Loucy (cell line): ENCODE measurements at regions not wholly inside any gene's neighbourhood (a gene's known extent, or its start where the extent isn't known, plus 50 kb on each side); places are given as distances from the start of the nearest gene placed in this dataset.

Experiments
- H2AFZ ChIP-seq: fragments of 200-600 bp; sonication (generic); 2 replicates; pipeline ENCODE4 v1.6.0; 2016; ENCODE audit warnings: antibody characterized with exemption, mild to moderate bottlenecking, low read length, moderate library complexity
- H3F3A ChIP-seq: fragments of 200-600 bp; 2 replicates; pipeline ENCODE4 v1.6.0; 2016; ENCODE audit warnings: antibody characterized with exemption, low read depth, mild to moderate bottlenecking
- H3K27me3 ChIP-seq: fragments of 200-600 bp; sonication (generic); 2 replicates; pipeline ENCODE4 v1.6.1; 2014; ENCODE audit warnings: low read length, mild to moderate bottlenecking; ENCODE audit not compliant: insufficient read depth, poor library complexity, severe bottlenecking
- H3K36me3 ChIP-seq: fragments of 200-600 bp; sonication (generic); 2 replicates; pipeline ENCODE4 v1.6.1; 2016; ENCODE audit warnings: low read length; ENCODE audit not compliant: insufficient read depth
- H3K4me1 ChIP-seq: fragments of 200-600 bp; sonication (generic); 2 replicates; pipeline ENCODE4 v1.5.1; 2014; ENCODE audit warnings: low read length, mild to moderate bottlenecking; ENCODE audit not compliant: insufficient read depth, poor library complexity, severe bottlenecking
- H3K4me2 ChIP-seq: fragments of 200-600 bp; sonication (generic); 2 replicates; pipeline ENCODE4 v1.6.0; 2014; ENCODE audit warnings: antibody characterized with exemption, low read length, low read depth, mild to moderate bottlenecking; ENCODE audit not compliant: poor library complexity, severe bottlenecking
- H3K4me3 ChIP-seq: fragments of 200-600 bp; sonication (generic); 2 replicates; pipeline ENCODE4 v1.5.1; 2014; ENCODE audit warnings: low read length, mild to moderate bottlenecking, mixed read lengths; ENCODE audit not compliant: poor library complexity, severe bottlenecking
- H3K79me2 ChIP-seq: fragments of 200-600 bp; sonication (generic); 2 replicates; pipeline ENCODE4 v1.6.1; 2014; ENCODE audit warnings: low read length; ENCODE audit not compliant: insufficient read depth
- H3K9ac ChIP-seq: fragments of 200-600 bp; sonication (generic); 2 replicates; pipeline ENCODE4 v1.6.0; 2014; ENCODE audit warnings: mild to moderate bottlenecking, low read depth, low read length, moderate library complexity; ENCODE audit not compliant: poor library complexity, severe bottlenecking
- H3K9me2 ChIP-seq: fragments of 200-600 bp; sonication (generic); replicated peaks from 2 replicates; pipeline ENCODE4 v1.6.1; 2016; ENCODE audit warnings: low read depth, low read length, mixed read lengths
- H3K9me3 ChIP-seq: fragments of 200-600 bp; sonication (generic); 2 replicates; pipeline ENCODE4 v1.6.1; 2014; ENCODE audit warnings: mild to moderate bottlenecking, antibody characterized with exemption, low read length, low read depth; ENCODE audit not compliant: insufficient read depth
- H4K20me1 ChIP-seq: fragments of 200-600 bp; sonication (generic); 2 replicates; pipeline ENCODE4 v1.6.0; 2014; ENCODE audit warnings: antibody characterized with exemption, low read length, mild to moderate bottlenecking; ENCODE audit not compliant: insufficient read depth, poor library complexity, severe bottlenecking
- EZH2phosphoT487 ChIP-seq: fragments of 200-600 bp; IDR thresholded peaks from 2 replicates; pipeline ENCODE4 v1.6.1; 2018; ENCODE audit warnings: antibody characterized with exemption, mild to moderate bottlenecking, moderate library complexity, borderline replicate concordance
- TF ChIP-seq, protein P1 (sequence below): fragments of 200-600 bp; sonication (generic); conservative IDR thresholded peaks from 2 replicates; pipeline ENCODE4 v1.5.1; 2014; ENCODE audit warnings: mild to moderate bottlenecking, antibody characterized with exemption, low read length

- Histone ChIP-seq H4K20me1 (no peaks in the 10 kb centered on the region), H3K9me2 (no peaks in the 10 kb centered on the region), H3F3A (no peaks in the 10 kb centered on the region), H2AFZ (no peak overlapping the region), H3K4me1 (no peaks in the 10 kb centered on the region), H3K4me2 (no peak overlapping the region), H3K9ac (no peak overlapping the region), H3K79me2 (no peaks in the 10 kb centered on the region), H3K36me3 (no peaks in the 10 kb centered on the region), H3K27me3 (no peaks in the 10 kb centered on the region), H3K4me3 (no peak overlapping the region), H3K9me3 (no peaks in the 10 kb centered on the region; the same call in 1 of the 2 replicates)
- TF ChIP-seq, protein P1, sequence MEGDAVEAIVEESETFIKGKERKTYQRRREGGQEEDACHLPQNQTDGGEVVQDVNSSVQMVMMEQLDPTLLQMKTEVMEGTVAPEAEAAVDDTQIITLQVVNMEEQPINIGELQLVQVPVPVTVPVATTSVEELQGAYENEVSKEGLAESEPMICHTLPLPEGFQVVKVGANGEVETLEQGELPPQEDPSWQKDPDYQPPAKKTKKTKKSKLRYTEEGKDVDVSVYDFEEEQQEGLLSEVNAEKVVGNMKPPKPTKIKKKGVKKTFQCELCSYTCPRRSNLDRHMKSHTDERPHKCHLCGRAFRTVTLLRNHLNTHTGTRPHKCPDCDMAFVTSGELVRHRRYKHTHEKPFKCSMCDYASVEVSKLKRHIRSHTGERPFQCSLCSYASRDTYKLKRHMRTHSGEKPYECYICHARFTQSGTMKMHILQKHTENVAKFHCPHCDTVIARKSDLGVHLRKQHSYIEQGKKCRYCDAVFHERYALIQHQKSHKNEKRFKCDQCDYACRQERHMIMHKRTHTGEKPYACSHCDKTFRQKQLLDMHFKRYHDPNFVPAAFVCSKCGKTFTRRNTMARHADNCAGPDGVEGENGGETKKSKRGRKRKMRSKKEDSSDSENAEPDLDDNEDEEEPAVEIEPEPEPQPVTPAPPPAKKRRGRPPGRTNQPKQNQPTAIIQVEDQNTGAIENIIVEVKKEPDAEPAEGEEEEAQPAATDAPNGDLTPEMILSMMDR: no peak
- TF ChIP-seq EZH2phosphoT487: no peak
These were observed 69.4 kb upstream of the MYT1L start for GRCh38 chr2:2400286-2401038.

DNA sequence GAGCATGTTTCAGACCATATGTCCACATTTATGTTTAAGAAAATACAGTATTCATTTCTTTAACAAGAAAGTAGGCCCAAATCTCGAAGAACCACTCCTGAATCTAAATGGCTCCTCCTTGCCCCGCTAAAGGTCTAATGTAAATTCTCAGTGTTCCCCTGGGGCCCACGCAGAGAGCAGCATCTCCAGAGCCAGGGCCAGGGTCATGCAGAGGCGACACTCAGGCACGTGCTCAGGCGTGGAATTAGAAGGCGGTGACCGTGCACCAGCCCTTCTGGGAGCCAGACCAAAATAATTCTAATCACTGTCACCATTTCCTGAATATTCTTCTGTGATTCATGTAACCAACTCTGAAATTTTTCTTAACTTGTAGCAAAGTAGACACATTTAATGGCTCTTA, 68.3 kb upstream of the MYT1L start:
- no peaks in the 10 kb centered on the region for H3K79me2 ChIP-seq
- no peaks in the 10 kb centered on the region for H3K27me3 ChIP-seq
- no peaks in the 10 kb centered on the region for H3K36me3 ChIP-seq
- no peaks in the 10 kb centered on the region for H4K20me1 ChIP-seq
- H3K9me3 ChIP-seq: no peaks in the 10 kb centered on the region; the same call in 1 of the 2 replicates
- H3F3A ChIP-seq: no peaks in the 10 kb centered on the region
- H3K4me2 ChIP-seq: no peak overlapping the region
- H3K9ac ChIP-seq: no peak overlapping the region
- no peak overlapping the region for H2AFZ ChIP-seq
- no peaks in the 10 kb centered on the region for H3K9me2 ChIP-seq
- H3K4me3 ChIP-seq: no peak overlapping the region
- TF ChIP-seq, protein P1: no peak
- no peak for TF ChIP-seq EZH2phosphoT487
- H3K4me1 ChIP-seq: no peaks in the 10 kb centered on the region

GRCh38 chr2:2392332-2392731, 61.3 kb upstream of the MYT1L start:
- Histone ChIP-seq H3K9me3 (no peaks in the 10 kb centered on the region), H3K4me1 (no peaks in the 10 kb centered on the region), H2AFZ (no peak overlapping the region), H3K4me3 (no peak overlapping the region), H3K79me2 (no peaks in the 10 kb centered on the region), H4K20me1 (no peaks in the 10 kb centered on the region), H3K36me3 (no peaks in the 10 kb centered on the region), H3K27me3 (no peaks in the 10 kb centered on the region), H3K9ac (no peak overlapping the region), H3F3A (no peaks in the 10 kb centered on the region), H3K9me2 (no peaks in the 10 kb centered on the region), H3K4me2 (no peak overlapping the region)
- no peak for TF ChIP-seq EZH2phosphoT487
- TF ChIP-seq, protein P1: no peak
